HFF-Myc (cell line): ENCODE measurements at regions not wholly inside any gene's neighbourhood (a gene's known extent, or its start where the extent isn't known, plus 50 kb on each side); places are given as distances from the start of the nearest gene placed in this dataset.

Experiments used
- DNase-seq: peaks from one replicate; pipeline ENCODE4 v3.0.0-alpha.2; 2011; ENCODE audit warnings: low read depth; ENCODE audit errors: extremely low read depth
- H3K4me3 ChIP-seq: replicated peaks from 2 replicates; pipeline ENCODE4 v1.5.1; 2011; ENCODE audit warnings: low read depth, mild to moderate bottlenecking, control low read depth, low read length
- CTCF ChIP-seq: IDR thresholded peaks from 2 replicates; pipeline ENCODE4 v1.5.1; 2012; ENCODE audit warnings: mild to moderate bottlenecking, low read depth, low read length, control low read depth; ENCODE audit errors: missing control alignments

- DNase-seq: no peak
- no peak for TF ChIP-seq CTCF
Measured at GRCh38 chr20:59470521-59470920, 133.8 kb upstream of the PHACTR3 start.

GRCh38 chr20:59471653-59472421, 132.5 kb upstream of the PHACTR3 start:
- DNase-seq: no peak
- no peak for TF ChIP-seq CTCF
- H3K4me3 ChIP-seq: no peak overlapping the region

More at GRCh38 chr20:59470521-59470920, 133.8 kb upstream of the PHACTR3 start:
- no peak overlapping the region for H3K4me3 ChIP-seq

DNA sequence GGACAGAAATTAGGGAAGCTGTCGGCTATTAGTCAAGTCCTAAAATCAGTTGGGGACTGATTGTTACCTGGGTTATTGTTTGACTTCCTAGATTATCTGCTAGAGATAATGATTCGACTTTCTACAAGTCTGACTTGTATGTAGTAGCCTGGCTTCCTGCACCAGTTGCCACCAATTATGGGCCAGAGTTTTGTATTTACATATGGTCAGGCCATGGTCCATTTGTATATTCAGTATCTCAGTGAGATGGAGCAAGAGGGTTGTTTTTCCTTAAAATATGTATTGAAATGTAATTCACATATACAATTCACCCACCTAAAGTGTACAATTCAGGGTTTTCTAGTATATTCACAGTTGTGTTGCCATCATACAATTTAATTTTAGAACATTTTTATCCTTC, 130.6 kb upstream of the PHACTR3 start:
- TF ChIP-seq CTCF: no peak
- DNase-seq: no peak
- no peak overlapping the region for H3K4me3 ChIP-seq

GRCh38 chr20:59481067-59481466, 123.3 kb upstream of the PHACTR3 start:
- DNase-seq: no peak
- no peak for TF ChIP-seq CTCF
- H3K4me3 ChIP-seq: no peak overlapping the region

GRCh38 chr20:59481477-59482018, 122.8 kb upstream of the PHACTR3 start:
- DNase-seq: no peak

DNA sequence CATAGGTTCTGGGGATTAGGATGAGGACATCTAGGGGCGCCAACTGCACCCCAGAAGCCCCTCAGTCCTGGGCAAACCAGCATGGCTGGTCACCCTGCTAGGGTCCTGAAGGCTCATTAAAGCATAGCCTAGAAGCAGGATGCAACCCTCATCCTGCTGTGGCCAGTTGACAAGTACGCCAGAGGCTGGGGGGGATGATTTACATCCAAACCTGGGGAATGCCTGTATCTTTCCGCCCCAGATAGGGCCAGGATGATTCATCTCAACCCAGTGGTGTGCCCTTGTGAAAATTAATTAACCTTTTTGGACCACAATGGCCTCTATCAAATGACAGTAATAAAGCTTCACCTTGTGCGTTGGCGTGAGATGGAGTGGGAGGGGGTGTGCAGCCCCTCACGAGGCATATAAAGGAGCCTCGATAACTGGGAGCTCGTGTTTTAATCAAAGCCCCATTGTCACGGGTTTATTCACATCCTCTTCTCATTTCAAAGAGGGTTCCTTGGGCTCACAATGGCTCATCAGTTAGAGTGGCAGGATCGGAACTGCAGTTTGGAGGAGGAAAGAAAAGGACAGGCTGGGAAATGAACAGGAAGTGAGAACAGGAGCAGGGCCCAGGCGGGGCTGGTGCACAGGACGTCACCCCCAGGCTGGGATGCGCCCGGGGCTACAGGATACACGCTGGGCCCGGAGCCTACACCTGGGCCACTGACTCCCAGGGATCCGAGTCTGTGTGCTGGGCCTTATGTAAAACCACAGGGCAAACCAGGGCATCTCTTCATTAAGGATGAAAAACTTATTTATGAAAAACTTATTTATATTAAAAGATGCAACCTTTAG, 121.8 kb upstream of the PHACTR3 start:
- no peak for DNase-seq
- no peak for TF ChIP-seq CTCF
- H3K4me3 ChIP-seq: no peak overlapping the region

More at GRCh38 chr20:59481477-59482018, 122.8 kb upstream of the PHACTR3 start:
- TF ChIP-seq CTCF: no peak
- H3K4me3 ChIP-seq: no peak overlapping the region
